ENCODE measurements at regions not wholly inside any gene's neighbourhood (a gene's known extent, or its start where the extent isn't known, plus 50 kb on each side); places are given as distances from the start of the nearest gene placed in this dataset.

DNA sequence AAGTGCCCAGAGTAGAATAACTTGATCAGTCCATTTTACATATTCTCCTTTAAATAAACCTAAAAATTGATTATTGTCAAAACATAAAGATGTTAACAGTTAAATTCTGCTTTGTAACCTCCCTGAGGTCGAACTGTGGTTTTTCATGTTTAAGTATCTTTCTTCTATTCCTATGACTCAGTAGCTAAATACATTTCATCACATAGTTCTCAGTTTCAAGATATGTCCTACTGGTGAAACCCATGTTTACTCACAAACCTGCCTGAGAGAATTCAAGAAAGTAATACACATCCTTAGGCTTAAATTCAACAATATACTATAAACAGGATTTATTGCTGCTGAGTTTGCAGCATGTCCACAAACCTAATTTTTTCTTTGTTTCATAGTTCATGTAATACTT is 692.9 kb downstream of the ZPLD1 start:
- ATAC-seq (ENCODE audit: low FRiP score) (no peak), DNase-seq (ENCODE audit: low spot score) (no peak)
- TF ChIP-seq, protein P1, sequence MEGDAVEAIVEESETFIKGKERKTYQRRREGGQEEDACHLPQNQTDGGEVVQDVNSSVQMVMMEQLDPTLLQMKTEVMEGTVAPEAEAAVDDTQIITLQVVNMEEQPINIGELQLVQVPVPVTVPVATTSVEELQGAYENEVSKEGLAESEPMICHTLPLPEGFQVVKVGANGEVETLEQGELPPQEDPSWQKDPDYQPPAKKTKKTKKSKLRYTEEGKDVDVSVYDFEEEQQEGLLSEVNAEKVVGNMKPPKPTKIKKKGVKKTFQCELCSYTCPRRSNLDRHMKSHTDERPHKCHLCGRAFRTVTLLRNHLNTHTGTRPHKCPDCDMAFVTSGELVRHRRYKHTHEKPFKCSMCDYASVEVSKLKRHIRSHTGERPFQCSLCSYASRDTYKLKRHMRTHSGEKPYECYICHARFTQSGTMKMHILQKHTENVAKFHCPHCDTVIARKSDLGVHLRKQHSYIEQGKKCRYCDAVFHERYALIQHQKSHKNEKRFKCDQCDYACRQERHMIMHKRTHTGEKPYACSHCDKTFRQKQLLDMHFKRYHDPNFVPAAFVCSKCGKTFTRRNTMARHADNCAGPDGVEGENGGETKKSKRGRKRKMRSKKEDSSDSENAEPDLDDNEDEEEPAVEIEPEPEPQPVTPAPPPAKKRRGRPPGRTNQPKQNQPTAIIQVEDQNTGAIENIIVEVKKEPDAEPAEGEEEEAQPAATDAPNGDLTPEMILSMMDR (IDR thresholded peaks at IDR 0.05), result no peak

DNA sequence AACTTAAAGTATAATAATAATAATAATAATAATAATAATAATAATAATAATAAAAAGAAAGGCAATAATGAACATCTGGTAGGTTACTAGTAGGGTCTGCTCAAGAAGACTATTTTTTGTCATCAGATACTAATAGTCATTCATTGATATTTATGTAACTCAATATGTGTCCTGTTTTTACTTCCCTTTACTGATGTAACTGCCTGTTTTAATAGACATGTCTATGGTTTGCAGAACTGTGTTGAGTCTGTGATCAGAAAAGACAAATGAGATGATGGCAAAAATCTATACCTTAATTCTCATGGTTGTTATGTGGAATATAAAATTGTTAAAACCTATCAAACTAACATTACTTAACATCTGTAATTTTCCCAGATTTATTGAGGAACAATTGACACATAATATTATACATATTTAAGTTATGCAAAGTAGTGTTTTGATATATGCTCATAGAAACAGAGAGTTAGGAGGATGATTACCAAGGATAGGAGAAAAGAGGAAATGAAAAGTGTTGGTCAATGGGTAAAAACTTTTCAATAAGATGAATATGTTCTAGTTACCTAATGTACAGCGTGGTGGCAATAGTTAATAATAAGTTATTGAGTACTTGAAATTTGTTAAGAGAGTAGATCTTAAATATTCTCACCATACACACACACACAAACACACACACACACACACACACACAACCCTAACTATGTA is 699.4 kb downstream of the ZPLD1 start:
- DNase-seq (ENCODE audit: low spot score), result no peak
- TF ChIP-seq, protein P1 (IDR thresholded peaks at IDR 0.05), result no peak
- no peak for ATAC-seq (ENCODE audit: low FRiP score)

DNA sequence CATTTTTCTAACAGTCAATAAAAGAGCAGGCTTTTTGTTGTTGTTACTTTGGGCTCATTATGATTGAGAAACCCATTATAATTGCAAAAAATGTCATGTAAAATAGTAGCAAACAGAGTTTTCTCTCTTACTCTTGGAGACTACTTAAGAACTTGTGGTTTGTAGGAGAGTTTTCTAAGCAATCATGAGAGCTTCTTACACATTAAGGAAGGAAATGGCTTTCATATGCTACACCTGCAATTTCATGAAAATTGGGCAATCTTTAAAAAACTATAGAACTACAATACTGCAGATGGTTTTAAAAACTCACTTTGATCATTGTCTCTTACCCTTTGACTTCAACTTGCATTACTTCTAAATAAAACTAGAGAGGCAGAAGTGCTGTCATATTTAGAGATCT is 701.8 kb downstream of the ZPLD1 start:
- DNase-seq (ENCODE audit: low spot score) (no peak), ATAC-seq (ENCODE audit: low FRiP score) (no peak)
- TF ChIP-seq, protein P1 (IDR thresholded peaks at IDR 0.05), result no peak

DNA sequence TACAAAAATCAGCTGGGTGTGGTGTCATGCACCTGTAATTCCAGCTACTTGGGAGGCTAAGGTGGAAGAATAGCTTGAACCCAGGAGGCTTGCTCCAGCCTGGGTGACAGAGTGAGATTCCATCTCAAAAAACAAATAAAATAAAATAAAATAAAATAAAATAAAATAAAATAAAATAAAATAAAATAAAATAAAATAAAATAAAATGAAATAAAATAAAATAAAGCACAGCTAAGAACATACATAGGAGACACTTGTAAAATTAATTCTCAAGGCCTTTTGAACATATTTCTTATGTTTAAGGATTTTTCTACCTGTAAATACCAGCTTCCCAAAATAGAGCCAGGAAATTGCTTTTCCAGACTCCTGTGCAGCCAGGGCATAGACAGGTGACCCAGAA is 703.0 kb downstream of the ZPLD1 start:
- no peak for DNase-seq (ENCODE audit: low spot score)
- no peak for ATAC-seq (ENCODE audit: low FRiP score)
- TF ChIP-seq, protein P1 (IDR thresholded peaks at IDR 0.05), result no peak

DNA sequence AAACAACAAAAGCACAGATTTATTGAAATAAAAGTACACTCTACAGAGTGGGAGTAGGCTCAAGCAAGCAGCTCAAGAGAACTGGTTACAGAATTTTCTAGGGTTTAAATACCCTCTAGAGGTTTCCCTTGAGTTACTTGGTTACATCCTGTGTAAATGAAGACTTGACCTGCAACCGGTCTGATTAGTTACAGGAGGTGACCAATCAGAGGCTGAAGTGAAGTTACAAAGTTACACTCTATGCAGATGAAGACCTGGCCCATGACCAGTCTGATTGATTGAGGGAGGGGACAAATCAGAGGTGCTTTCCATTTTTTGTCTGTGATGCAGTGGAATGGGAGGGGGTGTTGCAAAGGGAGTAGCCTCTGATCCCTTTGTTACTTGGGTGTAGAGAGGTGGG is 723.4 kb downstream of the ZPLD1 start:
- no peak for DNase-seq (ENCODE audit: low spot score)
- ATAC-seq (ENCODE audit: low FRiP score), result no peak
- TF ChIP-seq, protein P1 (IDR thresholded peaks at IDR 0.05), result no peak

DNA sequence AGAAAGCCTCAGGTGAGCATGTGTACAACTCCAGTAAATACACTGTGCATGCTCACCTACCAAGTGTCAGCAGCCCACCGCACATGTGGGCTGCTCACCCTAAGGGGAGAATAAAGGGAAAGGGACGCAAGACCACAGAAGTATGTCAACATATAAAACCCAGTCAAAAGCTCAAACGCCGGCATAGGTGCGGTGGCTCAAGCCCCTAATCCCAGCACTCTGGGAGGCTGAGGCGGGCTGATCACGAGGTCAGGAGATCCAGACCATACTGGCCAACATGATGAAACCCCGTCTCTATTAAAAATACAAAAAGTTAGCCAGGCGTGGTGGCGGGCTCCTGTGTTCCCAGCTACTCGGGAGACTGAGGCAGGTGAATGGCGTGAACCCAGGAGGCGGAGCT is 732.1 kb downstream of the ZPLD1 start:
- TF ChIP-seq, protein P1 (IDR thresholded peaks at IDR 0.05), result no peak
- no peak for DNase-seq (ENCODE audit: low spot score)

DNA sequence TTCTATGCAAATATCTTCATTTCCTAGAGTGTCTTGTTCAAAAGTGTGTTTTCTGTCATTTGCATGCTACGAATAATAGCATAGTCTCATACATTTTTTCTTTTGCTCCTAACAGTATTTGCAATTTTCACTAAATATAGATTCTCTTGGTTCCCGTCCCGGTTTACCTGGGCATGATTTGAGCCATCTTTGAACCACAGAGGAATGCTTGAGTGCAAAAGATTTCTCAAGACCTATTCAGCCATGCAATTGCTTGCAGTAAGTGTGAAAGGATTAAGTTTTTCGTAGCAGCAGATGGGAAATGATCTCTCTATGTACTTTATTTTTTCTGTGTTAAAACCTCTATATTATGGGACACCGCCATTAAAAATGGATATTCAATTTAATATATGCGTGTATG is 733.0 kb downstream of the ZPLD1 start:
- TF ChIP-seq, protein P1 (IDR thresholded peaks at IDR 0.05), result no peak
- ATAC-seq (ENCODE audit: low FRiP score) (no peak), DNase-seq (ENCODE audit: low spot score) (no peak)

More for the DNA sequence above, 732.1 kb downstream of the ZPLD1 start:
- no peak for ATAC-seq (ENCODE audit: low FRiP score)
